HG03103 (cell line): ENCODE measurements at regions not wholly inside any gene's neighbourhood (a gene's known extent, or its start where the extent isn't known, plus 50 kb on each side); places are given as distances from the start of the nearest gene placed in this dataset.

ENCODE experiments used
- ATAC-seq: cut with Tn5 transposase; IDR thresholded peaks from one replicate; pipeline ENCODE4 v1.9.1; 2021; ENCODE audit warnings: low read depth; ENCODE audit not compliant: unreplicated experiment

DNA sequence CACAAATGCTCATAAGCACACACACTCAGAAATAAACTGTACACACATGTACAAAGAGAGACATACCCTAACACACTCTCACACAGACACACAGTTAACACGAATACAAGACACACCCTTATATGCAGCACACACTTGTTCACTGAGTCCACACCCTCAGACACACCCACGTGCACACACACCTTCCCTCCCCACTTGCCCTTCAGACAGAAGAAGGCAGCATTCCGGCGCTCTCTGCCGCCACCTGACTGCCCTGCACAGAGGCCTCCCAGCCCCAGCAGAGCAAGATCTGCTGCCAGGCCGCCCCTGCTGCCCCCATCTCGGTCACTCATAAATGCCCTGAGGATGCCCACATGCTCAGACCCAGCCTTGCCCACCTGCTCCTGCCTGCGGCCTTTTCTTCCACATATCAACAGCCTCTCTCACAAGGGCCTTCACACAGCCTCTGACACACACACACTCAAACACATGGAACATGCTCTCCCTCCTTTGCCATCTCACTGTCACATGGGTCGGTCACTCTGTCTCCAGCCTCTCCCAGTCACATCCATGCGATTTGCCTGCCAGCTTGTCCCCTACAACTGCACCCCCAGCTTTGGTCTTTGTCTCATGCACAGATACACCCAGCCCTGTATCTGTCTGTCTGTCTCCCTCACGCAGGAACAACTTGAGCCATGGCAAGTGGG is 71.1 kb downstream of the EPHB3 start:
- ATAC-seq = no peak
